ENCODE measurements at regions not wholly inside any gene's neighbourhood (a gene's known extent, or its start where the extent isn't known, plus 50 kb on each side); places are given as distances from the start of the nearest gene placed in this dataset.

- Histone ChIP-seq H3K36me3 (ENCODE audit: control insufficient read depth in 2 of 2, insufficient read depth in 2 of 2, low read length in 1 of 2) (no peaks in the 10 kb centered on the region), H3K27ac (ENCODE audit: low read depth in 2 of 2, low read length in 1 of 2) (no peak overlapping the region), H3K27me3 (ENCODE audit: control insufficient read depth in 1 of 2, insufficient read depth in 2 of 2, low read length in 2 of 2) (no peaks in the 10 kb centered on the region), H3K4me1 (ENCODE audit: control insufficient read depth in 2 of 2, insufficient read depth in 2 of 2, low read length in 1 of 2) (peaks cover 0 to 4% of the 10 kb centered on the region in 2 donors), H3K4me3 (ENCODE audit: low read depth in 1 of 2, low read length in 2 of 2) (no peak overlapping the region), H3K9me3 (ENCODE audit: control insufficient read depth in 2 of 2, insufficient read depth in 1 of 2, low read depth in 1 of 2, low read length in 1 of 2) (no peaks in the 10 kb centered on the region)
- 75 to 82% methylated on average over 2 of the region's 2 CpGs for WGBS, 2 donors
Observed at GRCh38 chr2:236510034-236510433, 59.6 kb upstream of the ACKR3 start.

GRCh38 chr2:236511266-236511665 is 58.4 kb upstream of the ACKR3 start:
- Histone ChIP-seq H3K27ac (ENCODE audit: low read depth in 2 of 2, low read length in 1 of 2) (no peak overlapping the region), H3K4me1 (ENCODE audit: control insufficient read depth in 2 of 2, insufficient read depth in 2 of 2, low read length in 1 of 2) (peaks cover 0 to 4% of the 10 kb centered on the region in 2 donors), H3K36me3 (ENCODE audit: control insufficient read depth in 2 of 2, insufficient read depth in 2 of 2, low read length in 1 of 2) (no peaks in the 10 kb centered on the region), H3K27me3 (ENCODE audit: control insufficient read depth in 1 of 2, insufficient read depth in 2 of 2, low read length in 2 of 2) (no peaks in the 10 kb centered on the region), H3K4me3 (ENCODE audit: low read depth in 1 of 2, low read length in 2 of 2) (no peak overlapping the region), H3K9me3 (ENCODE audit: control insufficient read depth in 2 of 2, insufficient read depth in 1 of 2, low read depth in 1 of 2, low read length in 1 of 2) (no peaks in the 10 kb centered on the region)
- WGBS, 2 donors, result 82 to 83% methylated on average over 5 of the region's 5 CpGs

GRCh38 chr2:236512267-236512666 is 57.4 kb upstream of the ACKR3 start:
- H3K9me3 ChIP-seq (ENCODE audit: control insufficient read depth in 2 of 2, insufficient read depth in 1 of 2, low read depth in 1 of 2, low read length in 1 of 2), result no peaks in the 10 kb centered on the region
- no peak overlapping the region for H3K4me3 ChIP-seq (ENCODE audit: low read depth in 1 of 2, low read length in 2 of 2)
- H3K4me1 ChIP-seq (ENCODE audit: control insufficient read depth in 2 of 2, insufficient read depth in 2 of 2, low read length in 1 of 2), result peaks cover 0 to 4% of the 10 kb centered on the region in 2 donors
- no peaks in the 10 kb centered on the region for H3K27me3 ChIP-seq (ENCODE audit: control insufficient read depth in 1 of 2, insufficient read depth in 2 of 2, low read length in 2 of 2)
- 97 to 98% methylated on average over 5 of the region's 5 CpGs for WGBS, 2 donors
- H3K36me3 ChIP-seq (ENCODE audit: control insufficient read depth in 2 of 2, insufficient read depth in 2 of 2, low read length in 1 of 2), result no peaks in the 10 kb centered on the region
- H3K27ac ChIP-seq (ENCODE audit: low read depth in 2 of 2, low read length in 1 of 2), result no peak overlapping the region

- Histone ChIP-seq H3K4me1 (ENCODE audit: control insufficient read depth in 2 of 2, insufficient read depth in 2 of 2, low read length in 1 of 2) (peaks cover 0 to 4% of the 10 kb centered on the region in 2 donors), H3K4me3 (ENCODE audit: low read depth in 1 of 2, low read length in 2 of 2) (no peak overlapping the region), H3K36me3 (ENCODE audit: control insufficient read depth in 2 of 2, insufficient read depth in 2 of 2, low read length in 1 of 2) (no peaks in the 10 kb centered on the region), H3K9me3 (ENCODE audit: control insufficient read depth in 2 of 2, insufficient read depth in 1 of 2, low read depth in 1 of 2, low read length in 1 of 2) (no peaks in the 10 kb centered on the region), H3K27ac (ENCODE audit: low read depth in 2 of 2, low read length in 1 of 2) (no peak overlapping the region), H3K27me3 (ENCODE audit: control insufficient read depth in 1 of 2, insufficient read depth in 2 of 2, low read length in 2 of 2) (no peaks in the 10 kb centered on the region)
- 17 to 22% methylated on average over 7 of the region's 7 CpGs for WGBS, 2 donors
Observed at GRCh38 chr2:236512902-236513435, 56.7 kb upstream of the ACKR3 start.

- Histone ChIP-seq H3K27ac (ENCODE audit: low read depth in 2 of 2, low read length in 1 of 2) (no peak overlapping the region), H3K9me3 (ENCODE audit: control insufficient read depth in 2 of 2, insufficient read depth in 1 of 2, low read depth in 1 of 2, low read length in 1 of 2) (no peaks in the 10 kb centered on the region), H3K4me3 (ENCODE audit: low read depth in 1 of 2, low read length in 2 of 2) (no peak overlapping the region), H3K36me3 (ENCODE audit: control insufficient read depth in 2 of 2, insufficient read depth in 2 of 2, low read length in 1 of 2) (no peaks in the 10 kb centered on the region), H3K4me1 (ENCODE audit: control insufficient read depth in 2 of 2, insufficient read depth in 2 of 2, low read length in 1 of 2) (peaks cover 0 to 4% of the 10 kb centered on the region in 2 donors), H3K27me3 (ENCODE audit: control insufficient read depth in 1 of 2, insufficient read depth in 2 of 2, low read length in 2 of 2) (no peaks in the 10 kb centered on the region)
- 85 to 96% methylated on average over 8 of the region's 8 CpGs for WGBS, 2 donors
Observed at GRCh38 chr2:236513956-236514355, 55.7 kb upstream of the ACKR3 start.

GRCh38 chr2:236516708-236517107 is 52.9 kb upstream of the ACKR3 start:
- Histone ChIP-seq H3K27me3 (ENCODE audit: control insufficient read depth in 1 of 2, insufficient read depth in 2 of 2, low read length in 2 of 2) (no peaks in the 10 kb centered on the region), H3K9me3 (ENCODE audit: control insufficient read depth in 2 of 2, insufficient read depth in 1 of 2, low read depth in 1 of 2, low read length in 1 of 2) (no peaks in the 10 kb centered on the region), H3K4me3 (ENCODE audit: low read depth in 1 of 2, low read length in 2 of 2) (no peak overlapping the region), H3K27ac (ENCODE audit: low read depth in 2 of 2, low read length in 1 of 2) (no peak overlapping the region), H3K4me1 (ENCODE audit: control insufficient read depth in 2 of 2, insufficient read depth in 2 of 2, low read length in 1 of 2) (peaks cover 0 to 4% of the 10 kb centered on the region in 2 donors), H3K36me3 (ENCODE audit: control insufficient read depth in 2 of 2, insufficient read depth in 2 of 2, low read length in 1 of 2) (no peaks in the 10 kb centered on the region)
- WGBS, 2 donors, result 87 to 90% methylated on average over 6 of the region's 6 CpGs

- no peaks in the 10 kb centered on the region for H3K9me3 ChIP-seq (ENCODE audit: control insufficient read depth in 2 of 2, insufficient read depth in 1 of 2, low read depth in 1 of 2, low read length in 1 of 2)
- H3K27me3 ChIP-seq (ENCODE audit: control insufficient read depth in 1 of 2, insufficient read depth in 2 of 2, low read length in 2 of 2), result no peaks in the 10 kb centered on the region
- peaks cover 0 to 4% of the 10 kb centered on the region in 2 donors for H3K4me1 ChIP-seq (ENCODE audit: control insufficient read depth in 2 of 2, insufficient read depth in 2 of 2, low read length in 1 of 2)
- 55 to 60% methylated on average over 11 of the region's 11 CpGs for WGBS, 2 donors
- H3K36me3 ChIP-seq (ENCODE audit: control insufficient read depth in 2 of 2, insufficient read depth in 2 of 2, low read length in 1 of 2), result no peaks in the 10 kb centered on the region
- no peak overlapping the region for H3K4me3 ChIP-seq (ENCODE audit: low read depth in 1 of 2, low read length in 2 of 2)
- H3K27ac ChIP-seq (ENCODE audit: low read depth in 2 of 2, low read length in 1 of 2), result no peak overlapping the region
Observed at GRCh38 chr2:236517251-236518031, 52.2 kb upstream of the ACKR3 start.
